ENCODE measurements at regions not wholly inside any gene's neighbourhood (a gene's known extent, or its start where the extent isn't known, plus 50 kb on each side); places are given as distances from the start of the nearest gene placed in this dataset.

DNA sequence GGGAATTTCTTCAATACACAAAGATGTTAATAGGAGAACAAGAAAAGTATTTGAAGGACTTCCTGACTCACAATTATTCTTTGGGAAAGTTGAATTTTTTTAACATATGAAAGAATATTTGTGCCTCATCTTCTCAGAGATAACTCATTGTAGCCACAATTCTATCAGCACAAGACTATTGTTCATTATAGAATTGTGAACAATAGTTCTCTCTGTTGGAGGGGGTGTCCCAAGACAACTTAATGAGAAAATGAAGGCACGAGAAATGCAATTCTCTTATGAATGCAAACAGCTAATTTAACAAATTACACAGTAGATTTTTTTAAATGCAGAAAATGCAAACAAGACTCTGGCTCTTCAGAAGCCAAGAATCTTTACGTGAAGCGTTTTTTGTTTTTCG, 157.0 kb downstream of the BARD1 start:
- H3K27ac ChIP-seq (ENCODE audit: insufficient read depth, low read depth, low read length), result no peak overlapping the region
- H3K79me2 ChIP-seq (ENCODE audit: control insufficient read depth, insufficient read depth, low read length), result no peaks in the 10 kb centered on the region
- POLR2A ChIA-PET, result no interaction called here
- no peaks in the 10 kb centered on the region for H3K36me3 ChIP-seq (ENCODE audit: control insufficient read depth in 2 of 2, extremely low read depth in 1 of 2, insufficient read depth in 2 of 2, low read length in 2 of 2)
- no peaks in the 10 kb centered on the region for H3K9me3 ChIP-seq (replicated peaks; ENCODE audit: control insufficient read depth, insufficient read depth, low read length)
- no peak overlapping the region for H3K4me3 ChIP-seq (replicated peaks in 1 of 3; ENCODE audit: insufficient read depth in 1 of 3, low read depth in 1 of 3, low read length in 3 of 3)
- intact Hi-C loops (cut with micrococcal nuclease), result no loop called here
- H3K27me3 ChIP-seq (ENCODE audit: control insufficient read depth in 2 of 2, insufficient read depth in 2 of 2, low read length in 2 of 2), result no peaks in the 10 kb centered on the region
- TF ChIP-seq EZH2 (IDR thresholded peaks at IDR 0.05; ENCODE audit: borderline replicate concordance, low read depth, low read length, severe bottlenecking), result no peak
- TF ChIP-seq POLR2AphosphoS5 (IDR thresholded peaks at IDR 0.05; ENCODE audit: insufficient read depth, low read depth, low read length), result no peak
- no peak overlapping the region for H3K4me2 ChIP-seq (ENCODE audit: insufficient read depth, low read length)
- H4K20me1 ChIP-seq (replicated peaks; ENCODE audit: control insufficient read depth, extremely low read depth, insufficient read depth, low read length), result no peaks in the 10 kb centered on the region
- no TSS peak for BruUV-seq (replicated peaks)
- DNase-seq (ENCODE audit: low read depth, low spot score) (no peak), FAIRE-seq (no peak)
- dilution Hi-C loops (cut with MboI; ENCODE audit: extremely low pct_ligation_motif_present, low sequenced_read_pairs), result no loop called here
- no peak overlapping the region for H2AFZ ChIP-seq (ENCODE audit: low read depth, low read length)
- CTCF ChIA-PET, result no interaction called here
- H3K9me1 ChIP-seq (replicated peaks; ENCODE audit: control insufficient read depth, extremely low read depth, insufficient read depth, low read length), result no peaks in the 10 kb centered on the region
- no peak overlapping the region for H3K9ac ChIP-seq (replicated peaks; ENCODE audit: extremely low read depth, insufficient read depth, low read length)
- H3K4me1 ChIP-seq (ENCODE audit: control insufficient read depth, extremely low read depth, insufficient read depth, low read length), result no peaks in the 10 kb centered on the region

DNA sequence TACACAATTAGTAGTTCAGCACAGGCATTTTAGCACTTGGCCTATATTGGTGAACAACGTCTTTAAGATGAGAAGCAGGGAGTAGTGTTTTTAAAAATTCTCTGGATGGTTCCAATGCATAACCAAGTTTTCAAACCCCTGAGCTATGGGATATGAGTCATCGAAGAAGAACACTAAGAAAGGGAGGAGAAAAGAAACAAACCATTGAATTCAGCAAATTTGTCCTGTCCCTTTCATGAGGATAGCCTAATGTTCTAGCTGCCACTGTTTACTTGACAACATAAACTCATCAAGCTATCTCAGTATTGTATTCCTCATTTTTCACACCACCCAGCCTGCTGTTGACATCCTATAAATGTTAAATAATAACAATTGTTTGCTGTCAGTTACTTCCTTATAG, 158.0 kb downstream of the BARD1 start:
- no peak overlapping the region for H3K27ac ChIP-seq (ENCODE audit: insufficient read depth, low read depth, low read length)
- H3K4me2 ChIP-seq (ENCODE audit: insufficient read depth, low read length), result no peak overlapping the region
- BruUV-seq (replicated peaks), result no TSS peak
- FAIRE-seq, result no peak
- H3K79me2 ChIP-seq (ENCODE audit: control insufficient read depth, insufficient read depth, low read length), result no peaks in the 10 kb centered on the region
- ChIA-PET CTCF (no interaction called here), POLR2A (no interaction called here)
- dilution Hi-C loops (cut with MboI; ENCODE audit: extremely low pct_ligation_motif_present, low sequenced_read_pairs), result no loop called here
- no peaks in the 10 kb centered on the region for H3K4me1 ChIP-seq (ENCODE audit: control insufficient read depth, extremely low read depth, insufficient read depth, low read length)
- H3K4me3 ChIP-seq (replicated peaks in 1 of 3; ENCODE audit: insufficient read depth in 1 of 3, low read depth in 1 of 3, low read length in 3 of 3), result no peak overlapping the region
- TF ChIP-seq EZH2 (IDR thresholded peaks at IDR 0.05; ENCODE audit: borderline replicate concordance, low read depth, low read length, severe bottlenecking) (no peak), POLR2AphosphoS5 (IDR thresholded peaks at IDR 0.05; ENCODE audit: insufficient read depth, low read depth, low read length) (no peak), CTCF (IDR thresholded peaks at IDR 0.05; ENCODE audit: extremely low read depth in 1 of 2, insufficient read depth in 1 of 2, low read depth in 1 of 2, low read length in 2 of 2) (no peak), FOS (IDR thresholded peaks at IDR 0.05; ENCODE audit: borderline replicate concordance, insufficient read depth, low read length) (no peak), MYC (IDR thresholded peaks at IDR 0.05; ENCODE audit: low read depth, low read length) (no peak), MAX (IDR thresholded peaks at IDR 0.05; ENCODE audit: insufficient read depth, insufficient read length) (no peak), GATA2 (IDR thresholded peaks at IDR 0.05; ENCODE audit: insufficient read depth, insufficient read length, low read depth, low read length) (no peak), POLR2A (IDR thresholded peaks at IDR 0.05; ENCODE audit: low read depth, low read length) (no peak), JUN (IDR thresholded peaks at IDR 0.05; ENCODE audit: borderline replicate concordance, insufficient read depth, insufficient read length, low read depth) (no peak)
- H3K9ac ChIP-seq (replicated peaks; ENCODE audit: extremely low read depth, insufficient read depth, low read length), result no peak overlapping the region
- no peaks in the 10 kb centered on the region for H3K36me3 ChIP-seq (ENCODE audit: control insufficient read depth in 2 of 2, extremely low read depth in 1 of 2, insufficient read depth in 2 of 2, low read length in 2 of 2)
- H3K9me3 ChIP-seq (replicated peaks; ENCODE audit: control insufficient read depth, insufficient read depth, low read length), result no peaks in the 10 kb centered on the region
- no peaks in the 10 kb centered on the region for H4K20me1 ChIP-seq (replicated peaks; ENCODE audit: control insufficient read depth, extremely low read depth, insufficient read depth, low read length)
- H3K27me3 ChIP-seq (ENCODE audit: control insufficient read depth in 2 of 2, insufficient read depth in 2 of 2, low read length in 2 of 2), result no peaks in the 10 kb centered on the region
- H2AFZ ChIP-seq (ENCODE audit: low read depth, low read length), result no peak overlapping the region
- DNase-seq (ENCODE audit: low read depth, low spot score), result no peak
- intact Hi-C loops (cut with micrococcal nuclease), result no loop called here
- no peaks in the 10 kb centered on the region for H3K9me1 ChIP-seq (replicated peaks; ENCODE audit: control insufficient read depth, extremely low read depth, insufficient read depth, low read length)

Measured in endothelial cell of umbilical vein (primary cell).